HUES64 (cell line): ENCODE measurements at regions not wholly inside any gene's neighbourhood (a gene's known extent, or its start where the extent isn't known, plus 50 kb on each side); places are given as distances from the start of the nearest gene placed in this dataset.
"Not testable (repeated sequence)": the region's sequence is repeated elsewhere in the genome, so short reads cannot be mapped to it uniquely, and the experiment has no call there.

ENCODE experiments used
- H3K27ac ChIP-seq: 2 replicates; pipeline ENCODE4 v1.7.0; 2013; ENCODE audit warnings: low read depth, low read length, inconsistent platforms
- H3K27me3 ChIP-seq: 2 replicates; pipeline ENCODE4 v1.6.1; 2013; ENCODE audit warnings: mild to moderate bottlenecking, low read length; ENCODE audit not compliant: insufficient read depth
- H3K36me3 ChIP-seq: 2 replicates; pipeline ENCODE4 v1.6.1; 2013; ENCODE audit warnings: mild to moderate bottlenecking, low read length; ENCODE audit not compliant: insufficient read depth
- H3K4me1 ChIP-seq: 2 replicates; pipeline ENCODE4 v1.6.1; 2013; ENCODE audit warnings: mild to moderate bottlenecking, low read length, moderate library complexity; ENCODE audit not compliant: insufficient read depth
- H3K4me3 ChIP-seq: 2 replicates; pipeline ENCODE4 v1.5.1; 2013; ENCODE audit warnings: mild to moderate bottlenecking, low read length, moderate library complexity
- H3K9ac ChIP-seq: 2 replicates; pipeline ENCODE4 v1.6.1; 2013; ENCODE audit warnings: mild to moderate bottlenecking, low read depth, low read length
- H3K9me3 ChIP-seq: 2 replicates; pipeline ENCODE4 v1.6.1; 2013; ENCODE audit warnings: low read depth, low read length; ENCODE audit not compliant: insufficient read depth
- WGBS: fragments of 150-250, 120-280 bp; methylation state at CpG from one replicate; pipeline ENCODE4 v1.1.7; 2013; ENCODE audit warnings: missing lambda C conversion rate; 5-methylcytosine and 5-hydroxymethylcytosine counted together

GRCh38 chr10:16117305-16117695 lies 257.0 kb upstream of the MINDY3 start:
- H3K27ac ChIP-seq: no peak overlapping the region
- H3K4me3 ChIP-seq: no peak overlapping the region
- no peaks in the 10 kb centered on the region for H3K27me3 ChIP-seq
- 95% methylated on average over 2 of the region's 4 CpGs for WGBS
- no peak overlapping the region for H3K9ac ChIP-seq
- no peaks in the 10 kb centered on the region for H3K4me1 ChIP-seq
- no peaks in the 10 kb centered on the region for H3K36me3 ChIP-seq
- no peaks in the 10 kb centered on the region for H3K9me3 ChIP-seq

- H3K4me3 ChIP-seq: no peak overlapping the region
- H3K9ac ChIP-seq: no peak overlapping the region
- H3K27ac ChIP-seq: no peak overlapping the region
- no peaks in the 10 kb centered on the region for H3K27me3 ChIP-seq
- H3K36me3 ChIP-seq: no peaks in the 10 kb centered on the region
- no peaks in the 10 kb centered on the region for H3K4me1 ChIP-seq
- no peaks in the 10 kb centered on the region for H3K9me3 ChIP-seq
Observed at GRCh38 chr10:16119445-16119844, 259.1 kb upstream of the MINDY3 start.

GRCh38 chr10:16120563-16120962 lies 260.3 kb upstream of the MINDY3 start:
- 94% methylated on average over 3 of the region's 3 CpGs for WGBS
- no peak overlapping the region for H3K9ac ChIP-seq
- no peaks in the 10 kb centered on the region for H3K9me3 ChIP-seq

GRCh38 chr10:16141499-16141898 lies 281.2 kb upstream of the MINDY3 start:
- Histone ChIP-seq H3K4me3 (no peak overlapping the region), H3K9me3 (no peaks in the 10 kb centered on the region), H3K36me3 (no peaks in the 10 kb centered on the region), H3K4me1 (no peaks in the 10 kb centered on the region), H3K27me3 (no peaks in the 10 kb centered on the region), H3K9ac (no peak overlapping the region), H3K27ac (no peak overlapping the region)
- 93% methylated on average over 2 of the region's 2 CpGs for WGBS

More at GRCh38 chr10:16120563-16120962, 260.3 kb upstream of the MINDY3 start:
- Histone ChIP-seq H3K36me3 (no peaks in the 10 kb centered on the region), H3K27ac (no peak overlapping the region), H3K4me1 (no peaks in the 10 kb centered on the region), H3K4me3 (no peak overlapping the region), H3K27me3 (no peaks in the 10 kb centered on the region)

DNA sequence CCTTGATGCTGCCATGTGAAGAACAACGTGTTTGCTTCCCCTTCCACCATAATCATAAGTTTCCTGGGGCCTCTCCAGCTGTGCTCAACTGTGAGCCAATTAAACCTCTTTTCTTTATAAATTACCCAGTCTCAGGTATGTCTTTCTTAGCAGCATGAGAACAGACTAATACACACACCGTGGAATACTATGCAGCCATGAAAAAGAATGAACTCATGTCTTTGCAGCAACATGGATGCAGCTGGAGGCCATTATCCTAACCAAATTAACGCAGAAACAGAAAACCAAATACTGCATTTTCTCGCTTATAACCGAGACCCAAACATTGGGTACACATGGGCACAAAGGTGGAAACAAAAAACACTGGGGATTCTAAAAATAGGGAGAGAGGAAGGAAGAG lies 286.7 kb upstream of the MINDY3 start:
- no peaks in the 10 kb centered on the region for H3K4me1 ChIP-seq
- no peak overlapping the region for H3K4me3 ChIP-seq
- 97% methylated on average over 5 of the region's 5 CpGs for WGBS
- no peak overlapping the region for H3K27ac ChIP-seq
- no peaks in the 10 kb centered on the region for H3K36me3 ChIP-seq
- no peaks in the 10 kb centered on the region for H3K27me3 ChIP-seq
- no peak overlapping the region for H3K9ac ChIP-seq
- peaks cover 8% of the 10 kb centered on the region; the same call in 1 of the 2 replicates for H3K9me3 ChIP-seq

- Histone ChIP-seq H3K9me3 (peaks cover 1% of the 10 kb centered on the region; the same call in 1 of the 2 replicates), H3K27me3 (0 out of 2 replicates have a peak, but pooled peaks cover 6% of the 10 kb centered on the region), H3K27ac (no peak overlapping the region; the same call in 1 of the 2 replicates), H3K9ac (no peak overlapping the region), H3K4me3 (no peak overlapping the region), H3K36me3 (no peaks in the 10 kb centered on the region), H3K4me1 (peaks cover 20% of the 10 kb centered on the region)
- 38% methylated on average over 1 of the region's 1 CpG for WGBS
Observed at GRCh38 chr10:16155834-16156233, 281.0 kb upstream of the PTER start.

DNA sequence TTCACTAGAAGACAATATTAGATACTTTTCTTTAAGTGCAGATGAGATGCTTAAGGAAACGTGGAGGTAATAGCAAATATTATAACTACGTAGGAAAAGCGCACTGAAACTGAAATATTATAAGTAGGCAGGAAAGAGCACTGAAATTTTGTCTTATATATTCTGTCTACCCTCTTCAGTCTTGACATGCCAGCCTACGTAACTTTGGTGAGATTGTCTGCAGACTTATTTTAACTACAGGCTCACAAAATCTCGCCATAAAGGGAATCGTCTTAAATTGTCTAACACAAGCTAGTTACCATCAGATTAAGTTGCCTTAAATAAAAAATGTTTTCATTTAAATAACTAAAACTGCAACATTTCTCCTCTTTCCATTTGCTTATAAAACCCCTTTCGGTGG lies 280.1 kb upstream of the PTER start:
- peaks cover 20% of the 10 kb centered on the region for H3K4me1 ChIP-seq
- 95% methylated on average over 7 of the region's 7 CpGs for WGBS
- H3K4me3 ChIP-seq: no peak overlapping the region
- no peaks in the 10 kb centered on the region for H3K36me3 ChIP-seq
- no peak overlapping the region for H3K27ac ChIP-seq
- no peak overlapping the region for H3K9ac ChIP-seq
- no peaks in the 10 kb centered on the region for H3K9me3 ChIP-seq
- 0 out of 2 replicates have a peak, but pooled peaks cover 6% of the 10 kb centered on the region for H3K27me3 ChIP-seq

- WGBS: 93% methylated on average over 3 of the region's 3 CpGs
- not testable (repeated sequence) for H3K36me3 ChIP-seq, H3K27ac ChIP-seq, H3K27me3 ChIP-seq, H3K9ac ChIP-seq, H3K4me1 ChIP-seq, H3K4me3 ChIP-seq, H3K9me3 ChIP-seq
Observed at GRCh38 chr10:16165067-16165466, 271.7 kb upstream of the PTER start.

- no peak overlapping the region for H3K9ac ChIP-seq
- peaks cover 3% of the 10 kb centered on the region for H3K9me3 ChIP-seq
- H3K4me3 ChIP-seq: no peak overlapping the region
- H3K27ac ChIP-seq: no peak overlapping the region
- no peaks in the 10 kb centered on the region for H3K36me3 ChIP-seq
- H3K4me1 ChIP-seq: peaks cover 9% of the 10 kb centered on the region; the same call in 1 of the 2 replicates
- WGBS: 94% methylated on average over 5 of the region's 6 CpGs
- H3K27me3 ChIP-seq: no peaks in the 10 kb centered on the region
Observed at GRCh38 chr10:16182144-16182543, 254.7 kb upstream of the PTER start.

DNA sequence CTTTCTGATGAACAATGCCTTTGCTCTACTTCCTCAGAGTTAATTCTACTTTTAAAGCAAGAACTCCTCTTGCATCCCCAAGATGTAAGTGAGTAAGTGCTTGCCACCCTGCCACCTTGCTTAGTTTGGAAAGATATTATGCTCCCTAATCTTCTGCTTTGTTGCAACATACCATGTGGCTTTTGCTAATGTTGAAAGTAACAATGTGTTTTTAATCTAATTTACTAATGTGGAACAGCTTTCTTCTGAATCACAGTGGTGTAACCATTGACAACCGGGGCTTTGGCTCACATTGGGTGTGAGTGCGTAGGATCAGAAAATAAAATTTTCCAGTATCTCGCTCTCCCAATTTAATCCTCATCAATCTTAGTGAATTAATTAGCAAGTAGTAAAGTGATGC lies 254.1 kb upstream of the PTER start:
- Histone ChIP-seq H3K9me3 (no peaks in the 10 kb centered on the region), H3K4me1 (peaks cover 9% of the 10 kb centered on the region; the same call in 1 of the 2 replicates), H3K27me3 (no peaks in the 10 kb centered on the region), H3K9ac (no peak overlapping the region), H3K36me3 (no peaks in the 10 kb centered on the region), H3K27ac (no peak overlapping the region), H3K4me3 (no peak overlapping the region)
- WGBS: 100% methylated on average over 1 of the region's 3 CpGs

GRCh38 chr10:16184096-16184597 lies 252.7 kb upstream of the PTER start:
- H3K9ac ChIP-seq: no peak overlapping the region
- H3K27me3 ChIP-seq: no peaks in the 10 kb centered on the region
- peaks cover 9% of the 10 kb centered on the region; the same call in 1 of the 2 replicates for H3K4me1 ChIP-seq
- no peak overlapping the region for H3K27ac ChIP-seq
- 92% methylated on average over 3 of the region's 3 CpGs for WGBS
- no peaks in the 10 kb centered on the region for H3K36me3 ChIP-seq
- no peak overlapping the region for H3K4me3 ChIP-seq
- H3K9me3 ChIP-seq: no peaks in the 10 kb centered on the region

- H3K9ac ChIP-seq: no peak overlapping the region
- H3K4me3 ChIP-seq: no peak overlapping the region
- no peaks in the 10 kb centered on the region; the same call in 1 of the 2 replicates for H3K36me3 ChIP-seq
- no peaks in the 10 kb centered on the region for H3K9me3 ChIP-seq
- no peaks in the 10 kb centered on the region for H3K27me3 ChIP-seq
- no peak overlapping the region for H3K27ac ChIP-seq
- 95% methylated on average over 2 of the region's 2 CpGs for WGBS
- H3K4me1 ChIP-seq: peaks cover 9% of the 10 kb centered on the region; the same call in 1 of the 2 replicates
Observed at GRCh38 chr10:16184906-16185305, 251.9 kb upstream of the PTER start.
